ENCODE measurements at regions not wholly inside any gene's neighbourhood (a gene's known extent, or its start where the extent isn't known, plus 50 kb on each side); places are given as distances from the start of the nearest gene placed in this dataset.

GRCh38 chr1:201746156-201746555 lies 82.8 kb upstream of the IPO9 start:
- TF ChIP-seq CTCF (conservative IDR thresholded peaks at IDR 0.05; ENCODE audit: low read depth in 2 of 2) (no peak), EZH2 (IDR thresholded peaks at IDR 0.05; ENCODE audit: low read depth, unreplicated experiment) (no peak), POLR2AphosphoS5 (IDR thresholded peaks at IDR 0.05; ENCODE audit: low read depth) (no peak), NANOG (IDR thresholded peaks at IDR 0.05; ENCODE audit: borderline replicate concordance) (no peak), CREB1 (CRISPR knock-in tag; IDR thresholded peaks at IDR 0.05; ENCODE audit: low read depth) (no peak), REST (IDR thresholded peaks at IDR 0.05; ENCODE audit: unreplicated experiment) (no peak), ZNF462 (CRISPR knock-in tag; IDR thresholded peaks at IDR 0.05) (no peak), JUNB (IDR thresholded peaks at IDR 0.05; ENCODE audit: unreplicated experiment) (no peak), ZNF114 (CRISPR knock-in tag; IDR thresholded peaks at IDR 0.05) (no peak), STAT1 (IDR thresholded peaks at IDR 0.05; ENCODE audit: unreplicated experiment) (no peak), ZNF331 (CRISPR knock-in tag; IDR thresholded peaks at IDR 0.05; ENCODE audit: low read depth) (no peak)
